ENCODE measurements at regions not wholly inside any gene's neighbourhood (a gene's known extent, or its start where the extent isn't known, plus 50 kb on each side); places are given as distances from the start of the nearest gene placed in this dataset.

GRCh38 chr15:69505956-69506556 lies 53.4 kb downstream of the RPLP1 start:
- ATAC-seq, result no peak
- no peak overlapping the region for H3K4me3 Mint-ChIP-seq
- no peaks in the 10 kb centered on the region for H3K27me3 Mint-ChIP-seq

GRCh38 chr15:69508659-69509058 lies 56.0 kb downstream of the RPLP1 start:
- ATAC-seq, result peak; percentile 9
- peaks cover 5% of the 10 kb centered on the region for H3K4me1 Mint-ChIP-seq
- no peak for DNase-seq
- peaks cover 17% of the 10 kb centered on the region for H3K27me3 Mint-ChIP-seq
- H3K4me3 Mint-ChIP-seq, result no peak overlapping the region
- H3K27ac Mint-ChIP-seq, result no peak overlapping the region
- no peaks in the 10 kb centered on the region for H3K9me3 Mint-ChIP-seq

More at GRCh38 chr15:69505956-69506556, 53.4 kb downstream of the RPLP1 start:
- peaks cover 5% of the 10 kb centered on the region for H3K4me1 Mint-ChIP-seq
- no peak overlapping the region for H3K27ac Mint-ChIP-seq
- no peaks in the 10 kb centered on the region for H3K9me3 Mint-ChIP-seq
- DNase-seq, result no peak

DNA sequence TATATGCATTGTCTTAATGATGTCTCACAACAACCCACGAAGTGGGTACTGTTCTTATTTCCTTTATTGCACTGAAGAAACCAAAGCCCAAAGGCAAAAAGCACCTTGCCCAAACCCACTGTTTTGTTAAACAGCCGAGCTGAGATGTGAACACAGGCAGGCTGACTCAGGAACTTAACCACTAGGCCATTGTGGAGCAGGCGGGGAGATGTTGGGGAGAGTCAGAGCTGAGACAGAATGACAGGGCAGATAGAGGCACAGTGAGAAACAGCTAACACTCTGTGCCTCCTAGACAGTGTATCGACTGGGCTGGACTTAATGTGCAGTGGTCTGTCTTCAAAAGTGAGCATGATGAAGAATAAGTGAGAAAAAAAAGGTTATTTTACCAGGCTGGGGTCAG lies 56.5 kb downstream of the RPLP1 start:
- Mint-ChIP-seq H3K4me3 (no peak overlapping the region), H3K4me1 (peaks cover 5% of the 10 kb centered on the region), H3K27me3 (peaks cover 20% of the 10 kb centered on the region), H3K9me3 (no peaks in the 10 kb centered on the region), H3K27ac (peak overlapping the region in 1 of 2 donors; percentile 55)
- DNase-seq (peak in 1 of 2 donors; percentile 24), ATAC-seq (peak; percentile 72)

GRCh38 chr15:69510556-69510955 lies 57.9 kb downstream of the RPLP1 start:
- ATAC-seq (no peak), DNase-seq (no peak)
- Mint-ChIP-seq H3K4me1 (peaks cover 5% of the 10 kb centered on the region), H3K4me3 (no peak overlapping the region), H3K27ac (no peak overlapping the region), H3K27me3 (peaks cover 20% of the 10 kb centered on the region), H3K9me3 (no peaks in the 10 kb centered on the region)

- H3K27ac Mint-ChIP-seq, result no peak overlapping the region
- H3K4me3 Mint-ChIP-seq, result no peak overlapping the region
- H3K9me3 Mint-ChIP-seq, result no peaks in the 10 kb centered on the region
- ATAC-seq (no peak), DNase-seq (no peak)
- H3K27me3 Mint-ChIP-seq, result peaks cover 20% of the 10 kb centered on the region
- peaks cover 5% of the 10 kb centered on the region for H3K4me1 Mint-ChIP-seq
These were observed 58.4 kb downstream of the RPLP1 start for GRCh38 chr15:69511015-69511414.

DNA sequence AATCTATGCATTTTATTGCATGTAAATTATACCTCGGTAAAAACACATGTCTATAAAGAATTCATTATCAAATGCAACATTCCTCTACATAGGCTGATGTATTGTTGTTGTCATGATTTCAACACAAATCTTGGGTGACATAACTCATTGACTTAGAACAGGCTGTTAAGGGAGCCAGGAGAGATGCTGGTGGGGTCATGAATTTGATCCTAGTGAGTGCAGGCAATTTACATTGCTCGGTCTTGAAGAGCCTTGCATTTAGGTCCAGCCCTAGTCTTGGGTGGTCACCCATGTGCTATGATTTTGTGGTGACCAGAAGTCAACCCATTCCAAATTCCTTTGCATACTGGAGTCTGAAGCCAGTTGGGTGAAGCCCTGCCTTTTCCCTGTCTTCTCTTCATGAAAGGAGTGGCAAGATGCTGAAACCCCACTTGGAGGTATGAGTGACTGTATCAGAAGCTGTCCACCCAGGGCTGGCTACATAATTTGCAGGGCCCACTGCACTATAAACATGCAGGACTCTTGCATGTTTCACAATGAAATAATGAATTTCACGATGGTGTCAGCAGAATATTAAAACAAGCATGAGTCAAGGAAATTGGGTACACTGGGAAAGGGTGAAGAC lies 59.2 kb downstream of the RPLP1 start:
- H3K4me3 Mint-ChIP-seq, result no peak overlapping the region
- H3K9me3 Mint-ChIP-seq, result no peaks in the 10 kb centered on the region
- DNase-seq (no peak), ATAC-seq (no peak)
- peaks cover 24% of the 10 kb centered on the region for H3K27me3 Mint-ChIP-seq
- H3K4me1 Mint-ChIP-seq, result peaks cover 5% of the 10 kb centered on the region
- no peak overlapping the region for H3K27ac Mint-ChIP-seq

DNA sequence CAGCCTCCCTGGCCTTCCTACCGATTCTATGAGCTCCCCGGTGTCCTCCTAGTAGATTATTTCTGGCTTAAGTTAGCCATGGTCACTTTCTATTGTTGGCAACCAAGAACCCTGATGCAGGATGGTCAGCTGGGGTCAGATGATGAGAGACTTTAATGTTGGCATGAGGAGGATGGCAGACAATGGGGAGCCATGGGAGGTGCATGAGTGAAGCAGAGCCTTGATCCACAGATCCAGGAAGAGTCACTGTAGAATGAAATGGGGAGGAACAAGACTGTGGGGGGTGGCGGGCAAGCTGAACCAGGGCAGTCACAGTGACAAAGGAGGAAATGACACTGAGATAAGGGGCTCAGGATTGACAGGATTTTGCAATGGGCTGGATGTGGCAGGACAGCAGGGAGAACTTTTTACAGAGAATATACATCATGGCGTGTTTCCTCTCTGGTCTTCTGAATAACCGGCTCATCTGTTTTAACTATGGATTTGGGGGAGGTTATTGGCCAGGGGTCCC lies 60.9 kb downstream of the RPLP1 start:
- ATAC-seq (no peak), DNase-seq (no peak)
- H3K4me1 Mint-ChIP-seq, result no peaks in the 10 kb centered on the region
- H3K27ac Mint-ChIP-seq, result no peak overlapping the region
- no peaks in the 10 kb centered on the region for H3K9me3 Mint-ChIP-seq
- peaks cover 28% of the 10 kb centered on the region for H3K27me3 Mint-ChIP-seq
- H3K4me3 Mint-ChIP-seq, result no peak overlapping the region

DNA sequence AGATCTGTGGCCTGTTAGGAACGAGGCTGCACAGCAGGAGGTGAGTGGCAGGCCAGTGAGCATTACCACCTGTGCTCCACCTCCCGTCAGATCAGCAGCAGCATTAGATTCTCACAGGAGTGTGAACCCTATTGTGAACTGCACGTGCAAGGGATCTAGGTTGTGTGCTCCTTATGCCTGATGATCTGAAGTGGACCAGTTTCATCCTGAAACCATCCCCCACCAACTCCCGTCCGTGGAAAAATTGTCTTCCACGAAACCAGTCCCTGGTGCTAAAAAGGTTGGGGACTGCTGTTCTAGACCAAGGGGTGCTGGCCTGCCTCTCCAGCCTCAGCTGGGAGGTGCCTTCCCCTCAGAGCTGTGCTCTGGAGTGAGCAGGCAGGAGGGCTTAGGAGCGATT lies 61.4 kb downstream of the RPLP1 start:
- no peaks in the 10 kb centered on the region for H3K9me3 Mint-ChIP-seq
- no peak for DNase-seq
- no peak overlapping the region for H3K27ac Mint-ChIP-seq
- no peak for ATAC-seq
- H3K4me1 Mint-ChIP-seq, result no peaks in the 10 kb centered on the region
- no peak overlapping the region for H3K4me3 Mint-ChIP-seq
- peaks cover 32% of the 10 kb centered on the region for H3K27me3 Mint-ChIP-seq

- peaks cover 45% of the 10 kb centered on the region for H3K27me3 Mint-ChIP-seq
- H3K4me3 Mint-ChIP-seq, result no peak overlapping the region
- H3K4me1 Mint-ChIP-seq, result no peaks in the 10 kb centered on the region
- ATAC-seq (no peak), DNase-seq (no peak)
- no peaks in the 10 kb centered on the region for H3K9me3 Mint-ChIP-seq
- no peak overlapping the region for H3K27ac Mint-ChIP-seq
These were observed 62.9 kb downstream of the RPLP1 start for GRCh38 chr15:69515508-69515907.

- Mint-ChIP-seq H3K4me1 (no peaks in the 10 kb centered on the region), H3K27me3 (peaks cover 45% of the 10 kb centered on the region), H3K4me3 (no peak overlapping the region), H3K27ac (no peak overlapping the region), H3K9me3 (no peaks in the 10 kb centered on the region)
- ATAC-seq (no peak), DNase-seq (no peak)
These were observed 63.3 kb downstream of the RPLP1 start for GRCh38 chr15:69515926-69516325.

- no peak overlapping the region for H3K27ac Mint-ChIP-seq
- H3K9me3 Mint-ChIP-seq, result no peaks in the 10 kb centered on the region
- H3K4me1 Mint-ChIP-seq, result no peaks in the 10 kb centered on the region
- no peak overlapping the region for H3K4me3 Mint-ChIP-seq
- peaks cover 44% of the 10 kb centered on the region for H3K27me3 Mint-ChIP-seq
- ATAC-seq, result no peak
- no peak for DNase-seq
These were observed 64.4 kb downstream of the RPLP1 start for GRCh38 chr15:69517052-69517451.

- ATAC-seq (no peak), DNase-seq (no peak)
- peaks cover 27% of the 10 kb centered on the region for H3K27me3 Mint-ChIP-seq
- H3K9me3 Mint-ChIP-seq, result no peaks in the 10 kb centered on the region
- H3K27ac Mint-ChIP-seq, result no peak overlapping the region
- no peak overlapping the region for H3K4me3 Mint-ChIP-seq
- H3K4me1 Mint-ChIP-seq, result peaks cover 9% of the 10 kb centered on the region
These were observed 66.2 kb downstream of the RPLP1 start for GRCh38 chr15:69518806-69519205.

- H3K4me1 Mint-ChIP-seq, result peaks cover 9% of the 10 kb centered on the region
- H3K27me3 Mint-ChIP-seq, result peaks cover 25% of the 10 kb centered on the region
- no peak for ATAC-seq
- DNase-seq, result no peak
- H3K27ac Mint-ChIP-seq, result no peak overlapping the region
- H3K9me3 Mint-ChIP-seq, result no peaks in the 10 kb centered on the region
- no peak overlapping the region for H3K4me3 Mint-ChIP-seq
These were observed 67.4 kb downstream of the RPLP1 start for GRCh38 chr15:69520067-69520466.

DNA sequence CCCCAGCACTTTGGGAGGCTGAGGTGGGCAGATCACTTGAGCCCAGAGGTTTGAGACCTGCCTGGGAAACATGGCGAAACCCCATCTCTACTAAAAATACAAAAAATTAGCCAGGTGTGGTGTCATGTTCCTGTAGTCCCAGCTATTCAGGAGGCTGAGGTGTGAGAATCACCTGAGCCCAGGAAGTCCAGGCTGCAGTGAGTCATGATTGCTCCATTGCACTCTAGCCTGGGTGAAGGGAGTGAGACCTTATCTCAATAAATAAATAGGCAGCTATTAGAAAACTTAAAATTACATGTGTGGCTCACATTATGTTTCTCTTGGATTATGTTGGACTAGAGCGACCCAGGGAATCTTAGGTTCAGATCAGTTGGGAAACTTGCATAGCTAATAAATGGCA lies 69.7 kb downstream of the RPLP1 start:
- DNase-seq, result no peak
- Mint-ChIP-seq H3K27me3 (peaks cover 17% of the 10 kb centered on the region), H3K4me3 (no peak overlapping the region), H3K4me1 (peaks cover 9% of the 10 kb centered on the region), H3K9me3 (no peaks in the 10 kb centered on the region), H3K27ac (no peak overlapping the region)
- no peak for ATAC-seq

GRCh38 chr15:69523010-69524001 lies 70.7 kb downstream of the RPLP1 start:
- peak; percentile 50 to 61 for DNase-seq
- Mint-ChIP-seq H3K9me3 (no peaks in the 10 kb centered on the region), H3K27ac (no peak overlapping the region), H3K4me1 (peaks cover 9% of the 10 kb centered on the region), H3K27me3 (peaks cover 17% of the 10 kb centered on the region), H3K4me3 (no peak overlapping the region)
- peak; percentile 45 for ATAC-seq

GRCh38 chr15:69524296-69524695 lies 71.7 kb downstream of the RPLP1 start:
- H3K9me3 Mint-ChIP-seq, result no peaks in the 10 kb centered on the region
- no peak for ATAC-seq
- H3K27ac Mint-ChIP-seq, result peak overlapping the region in 1 of 2 donors; percentile 4
- peaks cover 9% of the 10 kb centered on the region for H3K4me1 Mint-ChIP-seq
- peaks cover 10% of the 10 kb centered on the region for H3K27me3 Mint-ChIP-seq
- DNase-seq, result no peak
- no peak overlapping the region for H3K4me3 Mint-ChIP-seq

Measured in stimulated activated naive CD8-positive, alpha-beta T cell treated with anti-CD3 and anti-CD28 coated beads, Interleukin-15, amount 100 ng/mL, for 72 hours (primary cell).